Dermis microvascular lymphatic vessel endothelial cell (primary cell): ENCODE measurements at regions not wholly inside any gene's neighbourhood (a gene's known extent, or its start where the extent isn't known, plus 50 kb on each side); places are given as distances from the start of the nearest gene placed in this dataset.
A peak's percentile ranks its signal among the peaks of the same experiment; 100 is the strongest.

Experiments used
- DNase-seq, 2 donors: peaks; one replicate each; pipeline versions ENCODE4 v3.0.0 to v3.0.0-alpha.2; 2010; ENCODE audit warnings: low read depth in 2 of 2

DNA sequence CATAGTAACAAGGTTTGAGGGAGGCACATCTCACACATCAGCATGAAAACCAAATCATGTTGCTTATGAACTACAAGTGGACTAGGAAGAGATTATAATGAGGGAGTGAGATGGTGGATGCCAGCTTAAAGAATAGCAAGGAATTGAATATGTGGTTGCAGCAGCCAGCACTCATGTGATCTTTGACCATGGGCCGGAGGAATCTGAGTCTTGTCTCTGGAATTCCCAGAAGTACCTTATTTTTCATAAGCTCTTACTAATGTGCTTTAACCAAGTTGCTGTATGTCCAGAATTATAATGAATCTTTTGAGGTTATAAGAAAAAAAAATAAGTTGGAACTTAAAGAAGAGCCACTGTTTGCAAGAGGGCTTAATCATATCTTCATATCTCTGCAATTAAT lies 97.0 kb downstream of the DISP1 start:
- DNase-seq: no peak

DNA sequence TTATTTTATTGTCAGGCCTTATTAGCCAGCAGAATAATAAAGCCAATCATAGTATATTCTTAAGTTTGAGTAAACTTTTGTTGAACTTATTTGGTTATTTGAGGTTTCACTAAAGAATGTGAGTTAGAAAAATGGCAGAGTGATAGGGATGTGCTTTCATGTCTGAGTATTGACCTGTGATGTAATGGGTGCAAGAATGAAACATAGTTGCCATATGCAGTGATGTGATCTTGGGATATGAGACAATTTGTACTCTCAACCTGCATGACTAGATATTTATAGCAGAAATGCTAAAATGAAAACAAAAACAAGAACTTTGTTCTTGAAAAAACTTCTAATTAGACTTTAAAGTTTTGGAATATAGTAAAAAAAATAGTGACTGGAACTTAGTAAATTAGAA lies 97.9 kb downstream of the DISP1 start:
- DNase-seq: no peak

DNA sequence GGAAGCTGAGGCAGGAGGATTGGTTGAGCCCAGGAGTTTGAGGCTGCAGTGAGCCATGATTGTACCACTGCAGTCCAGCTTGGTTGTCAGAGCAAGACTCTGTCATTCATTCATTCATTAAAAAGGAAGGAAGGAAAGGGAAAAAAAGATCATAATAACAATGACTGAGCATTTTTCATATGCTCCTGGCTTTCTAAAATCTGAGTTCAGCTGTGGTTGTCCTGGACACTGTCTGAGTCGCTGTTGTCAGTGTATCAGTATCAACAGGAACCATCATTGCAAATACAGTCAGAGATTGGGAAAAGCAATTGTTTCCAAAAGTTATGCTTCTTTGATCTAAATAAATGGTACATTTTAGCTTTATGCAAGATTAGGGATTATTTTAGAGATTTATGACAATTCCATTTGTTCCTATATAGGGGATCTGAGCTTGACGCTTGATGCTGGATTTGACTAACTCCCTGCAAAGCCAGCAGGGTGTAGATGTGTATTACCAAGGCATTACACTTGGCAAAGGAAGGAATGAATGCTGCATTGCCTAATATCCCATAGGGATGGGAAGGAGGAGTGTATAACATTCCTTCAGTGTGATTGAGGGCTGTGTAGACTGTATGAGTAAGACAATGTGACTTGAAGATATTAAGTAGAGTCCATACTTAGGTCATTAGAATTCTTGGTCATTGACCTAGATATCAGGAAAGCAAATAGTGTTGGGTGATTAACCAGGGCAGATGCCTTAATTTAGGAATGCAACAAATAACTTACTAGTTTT lies 100.2 kb downstream of the DISP1 start:
- peak; percentile 5 to 19 for DNase-seq

DNA sequence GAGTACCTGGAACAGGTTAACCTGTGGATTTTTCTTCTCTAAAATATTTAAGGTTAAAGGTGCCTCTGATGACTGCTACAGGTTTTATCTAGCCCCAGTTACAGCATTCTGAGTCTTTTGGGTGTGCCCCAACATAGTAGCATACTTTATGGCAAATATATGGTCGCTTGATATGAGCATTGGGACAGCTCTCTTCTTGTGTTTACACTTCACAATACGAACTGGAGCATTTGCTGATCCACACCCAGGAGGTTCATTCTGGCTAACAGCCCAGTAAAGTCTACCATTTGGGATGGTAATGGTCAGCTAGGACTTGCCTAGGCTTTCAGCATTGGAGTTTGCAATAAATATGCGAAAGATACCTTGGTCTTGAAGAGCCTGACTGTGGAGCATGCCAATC lies 101.3 kb downstream of the DISP1 start:
- no peak for DNase-seq

DNA sequence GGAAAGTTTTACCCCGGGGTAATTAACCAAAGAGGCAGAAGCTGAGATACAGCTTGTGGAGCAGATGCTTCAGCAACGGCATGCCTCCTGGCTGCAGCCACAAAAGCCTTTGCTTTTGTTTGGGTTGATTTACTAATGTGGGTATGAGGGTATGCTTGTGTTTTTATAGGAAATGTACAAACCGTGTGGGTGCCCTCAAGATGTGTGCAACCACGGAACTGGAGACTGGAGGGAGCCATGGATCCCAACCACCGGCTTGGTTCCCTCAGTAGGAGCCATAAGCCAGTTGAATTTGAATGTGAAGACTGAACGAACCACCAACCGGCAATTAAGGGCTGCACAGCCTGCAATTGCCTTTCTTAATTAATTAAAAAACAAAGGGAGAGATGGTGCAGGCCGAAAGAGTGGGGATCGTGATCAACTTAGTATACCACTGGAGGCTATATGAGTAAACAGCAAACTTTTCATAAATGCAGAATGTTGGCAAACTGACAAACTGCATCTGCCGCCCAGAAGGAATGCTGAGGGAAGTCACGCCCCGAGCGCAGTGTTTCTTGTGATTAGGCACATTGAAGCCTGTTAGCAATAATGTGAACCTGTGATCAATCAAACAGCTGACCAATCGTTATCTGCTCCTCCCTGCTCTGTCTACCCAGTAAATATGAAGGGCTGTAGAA lies 104.1 kb downstream of the DISP1 start:
- DNase-seq: no peak

DNA sequence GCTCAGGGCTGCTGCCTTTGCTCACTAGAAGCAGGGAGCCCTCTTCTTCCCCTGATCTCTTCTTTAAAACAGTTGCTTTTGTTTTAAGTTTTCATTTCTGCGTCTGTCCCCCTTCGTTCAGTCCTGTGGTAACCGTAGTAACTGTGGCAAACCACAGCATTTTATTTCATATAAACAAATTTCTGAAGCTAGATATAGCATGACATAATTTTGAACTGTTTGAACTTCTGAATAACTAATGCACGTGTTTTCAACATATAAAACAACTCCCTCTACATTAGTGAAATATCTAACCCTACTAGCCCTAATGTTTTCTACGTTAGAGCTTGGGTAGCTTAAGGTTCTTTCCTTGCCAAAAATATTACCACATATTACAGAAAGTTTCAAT lies 104.6 kb downstream of the DISP1 start:
- DNase-seq: no peak

DNA sequence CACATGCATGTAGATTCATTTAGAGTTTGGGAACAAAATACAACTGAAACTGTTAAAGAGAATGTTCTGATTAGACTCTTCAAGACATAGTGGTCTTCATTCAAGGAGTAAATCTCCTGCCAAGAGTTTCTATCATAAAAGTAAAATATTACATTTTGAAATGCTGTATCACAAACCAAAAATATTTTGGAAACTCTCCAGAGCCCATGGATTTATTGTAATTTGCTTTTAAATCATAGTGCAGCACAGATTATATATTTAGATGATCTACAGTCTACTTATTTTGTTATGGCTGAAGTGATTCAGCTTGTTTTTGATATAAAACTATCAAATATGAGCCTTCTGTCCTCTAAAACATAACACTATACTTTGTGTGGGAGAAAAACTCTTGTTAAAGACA lies 105.3 kb downstream of the DISP1 start:
- no peak for DNase-seq

DNA sequence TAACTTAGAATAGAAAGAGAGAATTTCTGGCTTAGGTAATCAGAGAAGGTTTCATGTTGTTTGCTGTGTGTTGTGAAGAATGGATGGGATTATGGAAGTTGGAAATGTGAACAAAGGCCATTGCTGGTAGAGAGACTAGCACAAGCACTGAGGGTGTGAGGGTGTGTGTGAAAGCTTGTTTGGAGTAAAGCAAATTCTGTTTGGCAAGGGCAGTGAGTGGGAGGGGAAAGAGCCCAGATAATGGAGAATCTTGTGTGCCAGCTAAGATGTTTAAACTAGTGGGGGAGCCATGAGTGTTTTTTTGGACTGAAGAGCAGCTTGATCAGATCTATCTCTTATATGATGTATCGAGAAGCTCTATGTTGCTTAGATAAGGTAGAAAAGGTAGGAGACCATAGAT lies 107.1 kb downstream of the DISP1 start:
- DNase-seq: no peak

DNA sequence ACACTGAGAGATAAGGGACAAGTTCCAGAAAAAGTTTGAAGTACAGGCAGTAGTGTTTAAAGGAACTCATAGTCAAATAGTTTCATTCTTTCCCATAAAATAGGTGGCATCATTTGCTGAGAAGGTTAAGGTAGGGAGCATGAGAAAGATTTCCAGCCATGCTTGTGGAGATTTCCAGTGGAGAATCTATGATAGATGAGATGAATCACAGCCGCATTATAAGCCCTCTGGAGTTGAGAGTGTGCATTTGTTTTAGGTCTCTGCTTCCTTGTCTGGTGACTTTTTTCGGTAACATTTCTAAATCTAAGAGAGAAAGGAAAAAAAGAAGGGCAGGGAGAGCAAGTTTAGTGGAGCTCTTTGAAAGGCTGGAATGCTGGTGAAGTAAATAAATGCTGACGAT lies 108.7 kb downstream of the DISP1 start:
- no peak for DNase-seq

DNA sequence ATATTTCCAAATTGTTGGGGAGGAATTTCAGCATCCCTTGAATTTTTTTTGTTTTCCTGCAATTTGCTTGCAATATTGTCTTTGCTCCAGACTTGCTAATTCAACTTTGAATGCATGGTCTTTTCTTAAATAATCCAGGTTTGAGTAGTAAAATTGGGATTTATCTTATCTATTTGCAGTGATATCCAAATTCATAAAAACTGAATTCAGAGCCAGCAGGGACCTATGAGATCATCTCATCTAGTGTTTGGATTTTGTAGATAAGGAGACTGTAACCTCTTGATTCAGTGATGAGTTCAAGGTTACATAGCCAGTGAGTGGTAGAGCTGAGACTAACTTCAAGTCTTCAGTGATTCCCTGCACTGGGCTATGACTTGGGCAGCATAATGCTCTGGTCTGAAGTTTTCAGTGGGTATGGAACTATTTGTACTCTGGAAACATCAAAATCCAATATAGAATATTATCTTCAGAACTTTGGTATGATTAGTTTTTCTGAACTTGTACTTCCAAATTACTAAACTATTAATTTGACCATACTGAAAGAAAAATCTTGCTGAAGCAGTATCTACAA lies 109.4 kb downstream of the DISP1 start:
- DNase-seq: no peak

DNA sequence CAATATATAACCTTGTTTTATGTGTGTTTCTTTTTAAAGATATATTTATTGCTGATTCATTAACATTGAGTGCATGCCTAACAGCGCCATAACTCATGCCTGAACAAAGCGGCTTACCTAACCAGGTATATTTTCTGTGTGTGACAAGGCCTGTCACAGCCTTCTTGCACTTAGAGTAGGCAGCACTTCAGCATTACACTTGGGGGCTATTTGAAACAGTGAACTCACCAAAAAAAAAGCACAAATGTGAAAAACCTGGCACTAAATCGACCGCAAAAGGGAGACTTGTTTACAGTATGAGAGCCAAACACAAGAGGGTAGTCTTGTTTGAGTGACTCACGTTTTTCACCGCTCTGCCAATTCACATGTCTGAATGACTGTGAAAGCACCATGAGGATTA lies 111.7 kb downstream of the DISP1 start:
- peak in 1 of 2 donors; percentile 5 for DNase-seq

DNA sequence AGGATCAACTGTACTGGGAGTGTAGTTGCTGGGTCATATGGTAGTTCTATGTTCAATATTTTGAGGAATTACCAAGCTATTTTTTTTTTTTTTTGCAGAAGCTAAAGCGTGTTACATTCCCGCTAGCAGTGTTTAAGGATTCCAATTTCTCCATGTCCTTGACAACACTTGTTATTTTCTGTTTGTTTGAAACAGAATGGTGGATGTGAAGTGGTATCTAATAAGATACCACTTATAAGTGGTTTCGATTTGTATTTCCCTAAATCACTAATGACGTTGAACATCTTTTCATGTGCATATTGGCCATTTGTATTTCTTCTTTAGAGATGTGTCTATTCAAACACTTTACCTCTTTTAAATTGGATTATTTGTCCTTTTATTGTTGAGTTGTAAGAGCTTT lies 112.2 kb downstream of the DISP1 start:
- DNase-seq: no peak

DNA sequence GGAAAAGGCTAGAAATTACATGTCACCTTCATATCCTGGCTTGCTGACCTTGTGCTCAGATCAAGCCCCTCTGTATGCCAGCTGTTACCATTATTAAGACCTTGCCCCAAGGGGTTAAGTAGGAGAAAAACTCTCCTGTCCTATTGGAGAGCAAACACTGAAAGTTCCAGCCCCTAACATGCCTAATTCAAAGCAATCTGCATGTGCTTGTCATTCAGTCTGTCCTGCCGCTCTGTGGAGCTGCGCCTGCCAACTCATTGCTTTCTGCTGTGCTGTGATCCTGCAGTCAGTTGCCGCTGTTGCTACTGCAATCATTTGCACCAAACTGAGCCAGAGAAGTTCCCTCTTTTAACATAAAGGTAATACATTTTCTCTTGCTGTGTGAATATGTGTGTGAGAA lies 113.4 kb downstream of the DISP1 start:
- peak; percentile 30 to 59 for DNase-seq

DNA sequence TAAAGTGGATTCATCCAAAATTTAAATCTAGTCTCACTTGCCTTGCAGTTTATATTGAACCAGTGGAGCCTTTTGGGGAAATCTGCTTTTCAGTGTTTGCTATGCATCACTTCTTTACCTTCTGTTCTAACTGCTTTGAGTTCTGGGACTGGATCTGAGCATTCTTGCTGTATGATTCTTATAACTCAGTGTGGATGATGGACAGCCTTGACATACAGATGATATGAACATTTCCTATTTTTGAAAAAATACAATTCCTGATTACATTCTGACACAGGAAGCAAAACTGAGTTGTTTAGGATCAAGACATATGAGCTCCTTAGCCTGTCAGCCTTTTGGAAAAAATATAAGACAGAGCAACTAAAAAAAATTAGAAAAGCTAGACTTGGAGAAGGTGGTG lies 115.2 kb downstream of the DISP1 start:
- DNase-seq: no peak

DNA sequence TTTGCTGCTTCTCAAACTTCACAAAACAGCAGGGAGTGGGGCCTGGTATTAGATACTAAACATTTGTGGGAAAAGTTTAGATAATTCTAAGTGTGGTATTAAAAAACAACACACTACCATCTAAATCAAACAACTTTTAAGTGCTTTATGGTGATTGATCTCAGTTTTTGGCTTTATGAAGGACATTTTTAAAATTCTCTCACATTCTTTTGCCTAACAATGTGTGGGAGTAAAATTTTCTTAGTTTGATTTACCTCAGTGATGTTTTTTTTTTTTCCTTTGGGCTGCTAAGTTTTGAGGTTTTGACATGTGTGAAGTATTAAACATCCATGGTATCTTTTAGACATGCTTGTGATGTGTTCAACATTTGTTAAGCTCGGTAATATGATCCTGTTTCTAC lies 116.2 kb downstream of the DISP1 start:
- DNase-seq: no peak

DNA sequence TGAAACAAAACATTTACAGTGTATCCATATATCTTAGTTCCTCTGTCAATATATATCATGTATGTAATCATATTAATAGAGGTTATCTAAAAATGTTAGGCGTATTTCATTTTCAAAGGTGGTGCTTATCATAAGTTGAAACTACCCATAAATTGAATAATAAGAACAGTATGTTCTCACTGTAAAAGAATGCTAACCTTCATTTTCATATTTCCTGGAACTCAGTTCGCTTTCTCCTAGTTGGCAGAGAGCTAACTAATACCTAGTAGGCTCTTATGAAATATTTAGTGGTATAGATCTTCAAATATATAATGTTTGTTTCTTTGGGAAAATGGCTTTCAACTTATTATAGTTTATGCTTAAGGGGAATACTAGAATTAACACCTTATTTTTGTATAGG lies 118.4 kb downstream of the DISP1 start:
- DNase-seq: peak in 1 of 2 donors; percentile 18

DNA sequence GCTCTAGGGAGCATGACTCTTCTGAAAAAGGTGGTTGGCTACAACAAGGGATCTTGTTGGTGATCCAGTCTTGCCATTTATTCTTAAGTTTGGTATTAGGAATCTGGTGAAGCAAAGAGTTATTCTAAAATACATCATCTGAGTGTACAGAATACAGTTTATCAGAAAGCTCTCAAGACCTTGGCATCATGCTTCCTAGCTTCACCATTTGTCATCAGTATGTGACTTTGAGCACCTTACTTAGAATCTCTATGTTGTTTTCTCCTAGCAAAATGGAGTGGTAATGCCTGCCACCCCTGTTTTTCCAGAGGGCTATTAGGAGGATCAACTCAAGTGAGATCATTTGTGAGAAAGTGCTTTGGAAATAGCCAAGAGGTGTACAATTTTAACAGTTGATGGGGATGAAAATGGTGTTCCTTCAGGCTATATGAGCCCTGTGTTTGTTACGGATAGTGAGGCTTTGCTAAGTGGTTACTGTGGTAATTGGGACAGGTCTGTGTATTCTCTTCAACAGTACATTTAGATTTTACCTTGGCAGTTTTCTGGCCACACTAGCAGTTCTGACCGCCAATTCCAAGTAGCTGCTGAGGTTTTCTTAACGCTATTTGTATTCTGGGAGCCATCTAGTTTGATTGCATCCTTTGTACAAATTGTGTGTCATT lies 120.5 kb downstream of the DISP1 start:
- no peak for DNase-seq

DNA sequence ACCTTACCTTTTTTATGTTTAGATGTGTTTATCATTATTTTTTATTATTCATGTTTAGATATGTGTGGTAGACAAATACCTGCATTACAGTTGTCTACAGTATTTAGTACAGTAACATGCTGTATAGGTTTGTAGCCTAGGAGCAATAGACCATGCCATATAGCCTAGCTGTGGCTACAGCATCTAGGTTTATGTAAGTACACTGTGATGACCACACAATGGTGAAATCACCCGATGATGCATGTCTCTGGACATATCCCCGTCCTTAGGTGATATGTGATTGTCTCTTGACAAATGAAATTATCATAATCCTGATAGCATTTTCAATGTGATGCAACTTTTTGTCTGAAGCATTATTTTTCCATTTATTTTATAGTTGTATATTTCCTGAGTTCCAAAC lies 121.2 kb downstream of the DISP1 start:
- DNase-seq: no peak

DNA sequence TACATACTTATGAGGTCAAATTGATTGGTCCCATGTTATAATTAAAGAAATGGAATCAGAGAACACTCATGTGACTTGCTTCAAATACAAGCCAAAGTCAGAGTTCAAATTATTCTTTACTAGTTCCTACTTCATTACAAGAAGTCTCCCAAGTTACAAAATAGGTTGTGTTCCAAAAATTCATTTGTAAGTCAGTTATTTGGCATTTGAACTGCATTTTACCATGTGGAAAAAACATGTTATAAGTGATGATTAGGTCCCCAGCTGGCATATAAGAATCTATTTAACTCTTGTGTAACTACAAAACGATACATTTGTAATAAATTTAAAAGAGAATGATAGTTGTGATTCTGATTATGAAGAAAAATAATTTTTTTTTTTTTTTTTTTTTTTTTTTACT lies 124.1 kb downstream of the DISP1 start:
- no peak for DNase-seq

DNA sequence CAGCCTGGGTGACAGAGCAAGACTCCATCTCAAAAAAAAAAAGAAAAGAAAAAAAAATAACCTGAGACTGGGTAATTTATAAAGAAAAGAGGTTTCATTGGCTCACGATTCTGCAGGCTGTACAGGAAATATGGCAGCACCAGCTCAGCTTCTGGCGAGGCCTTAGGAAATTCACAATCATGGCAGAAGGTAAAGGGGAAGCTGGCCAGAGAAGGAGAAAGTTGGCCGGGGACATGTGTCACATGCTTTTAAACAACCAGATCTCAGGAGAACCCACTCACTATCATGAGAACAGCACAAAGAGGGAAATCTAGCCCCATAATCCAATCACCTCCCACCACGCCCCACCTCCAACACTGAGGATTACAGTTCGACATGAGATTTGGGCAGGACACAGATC lies 125.3 kb downstream of the DISP1 start:
- no peak for DNase-seq

DNA sequence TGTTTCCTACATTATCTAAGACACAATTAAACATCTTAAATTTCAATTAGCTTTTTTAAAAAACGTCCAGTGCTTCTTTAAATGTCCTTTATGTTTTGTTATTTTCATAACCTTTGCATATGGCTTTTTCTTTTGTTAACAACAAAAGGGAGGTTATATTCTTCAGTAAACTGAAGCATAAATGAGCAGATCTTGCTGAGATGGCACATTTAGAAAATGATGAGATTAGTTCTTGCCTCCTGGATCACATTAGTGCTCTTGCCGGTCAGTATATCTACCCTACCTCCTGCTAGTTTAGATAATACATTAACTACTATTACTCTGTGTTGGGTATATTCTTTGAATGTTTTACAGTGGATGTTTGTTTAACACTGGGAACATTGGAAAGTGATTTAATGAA lies 126.1 kb downstream of the DISP1 start:
- DNase-seq: no peak

DNA sequence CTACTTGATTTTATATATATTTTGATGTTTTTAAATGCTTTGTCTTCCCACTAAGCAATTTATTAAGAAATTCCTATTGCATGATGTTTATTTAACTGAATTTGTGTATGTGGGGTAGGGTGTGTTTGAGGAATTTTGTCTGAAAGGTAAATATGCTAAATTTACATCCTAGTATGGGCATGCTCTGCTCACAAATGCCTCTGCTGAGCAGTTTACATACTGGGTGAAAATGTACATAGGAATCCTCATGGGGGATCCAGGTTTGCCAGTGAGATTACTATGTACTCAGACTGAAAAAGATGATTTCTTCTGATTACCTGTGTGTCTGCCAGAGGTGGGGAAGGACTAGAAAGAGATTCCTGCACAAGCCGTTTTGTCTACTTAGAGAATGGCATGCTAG lies 126.6 kb downstream of the DISP1 start:
- DNase-seq: no peak

DNA sequence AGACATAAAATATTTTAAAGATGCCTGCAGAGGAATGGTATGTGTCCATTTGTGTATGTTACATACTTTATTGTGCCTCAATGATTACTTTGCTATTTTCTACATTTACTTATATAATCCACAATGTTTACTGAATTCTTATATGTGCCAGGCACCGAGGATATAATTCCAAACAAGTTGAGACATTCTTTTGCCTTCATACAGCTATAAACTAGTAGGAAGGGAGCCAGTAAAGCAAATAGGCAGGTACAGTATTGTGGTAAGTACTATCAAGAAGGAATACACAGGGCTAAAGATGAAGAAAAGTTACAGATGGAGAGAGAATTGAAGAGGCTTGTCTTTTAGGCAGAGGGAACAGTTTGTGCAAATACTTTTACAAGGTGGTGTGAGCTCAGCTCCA lies 131.6 kb downstream of the DISP1 start:
- DNase-seq: no peak
